Upper lobe of left lung (tissue), 6 donors: ENCODE measurements at regions not wholly inside any gene's neighbourhood (a gene's known extent, or its start where the extent isn't known, plus 50 kb on each side); places are given as distances from the start of the nearest gene placed in this dataset.
A peak's percentile ranks its signal among the peaks of the same experiment; 100 is the strongest.

ENCODE experiments used
- ATAC-seq, 2 donors: fragments of 200-7000 bp; cut with Tn5 transposase; one replicate each; pipeline ENCODE4 v1.9.1; 2022; ENCODE audit warnings: mild to moderate bottlenecking in 2 of 2, moderate library complexity in 2 of 2; ENCODE audit not compliant: low FRiP score in 2 of 2
- DNase-seq, 2 donors: peaks; one replicate each; pipeline ENCODE4 v3.0.0-alpha.2; 2019 to 2020
- H3K27ac ChIP-seq, 4 donors: fragments of 200-600 bp; sonication (generic); one replicate each; pipeline ENCODE4 v1.5.1; 2016 to 2019
- H3K27me3 ChIP-seq, 4 donors: fragments of 200-600 bp; sonication (generic); one replicate each; pipeline ENCODE4 v1.5.1; 2017 to 2019
- H3K36me3 ChIP-seq, 4 donors: fragments of 200-600 bp; sonication (generic); one replicate each; pipeline ENCODE4 v1.5.1; 2016 to 2019
- H3K4me1 ChIP-seq, 4 donors: fragments of 200-600 bp; sonication (generic); one replicate each; pipeline ENCODE4 v1.5.1; 2018 to 2019
- H3K4me3 ChIP-seq, 4 donors: fragments of 200-600 bp; sonication (generic); one replicate each; pipeline ENCODE4 v1.5.1; 2017 to 2019; ENCODE audit warnings: mild to moderate bottlenecking in 2 of 4, moderate library complexity in 1 of 4
- H3K9me3 ChIP-seq, 4 donors: fragments of 200-600 bp; sonication (generic); one replicate each; pipeline ENCODE4 v1.5.1; 2018 to 2019
- CTCF ChIP-seq, 6 experiments: fragments of 450-650 bp in 4 of 6; fragments of 200-600 bp in 2 of 6; sonication (generic) in 2 of 6; IDR thresholded peaks; one replicate each; pipeline ENCODE4 v1.5.1; 2016 to 2019; ENCODE audit warnings: antibody characterized with exemption in 6 of 6
- EP300 ChIP-seq, 4 donors: sonication (generic); formaldehyde crosslinking; IDR thresholded peaks; one replicate each; pipeline ENCODE4 v1.5.1; 2017; ENCODE audit warnings: antibody characterized with exemption in 4 of 4, control low read depth in 2 of 4
- POLR2A ChIP-seq, 4 donors: fragments of 450-650 bp; IDR thresholded peaks; one replicate each; pipeline ENCODE4 v1.5.1; 2016 to 2017; ENCODE audit warnings: antibody characterized with exemption in 4 of 4, mild to moderate bottlenecking in 2 of 4
- POLR2AphosphoS5 ChIP-seq, 2 donors: sonication (generic); formaldehyde crosslinking; IDR thresholded peaks; one replicate each; pipeline ENCODE4 v1.5.1; 2017; ENCODE audit warnings: antibody characterized with exemption in 2 of 2
- WGBS, 2 donors: methylation state at CpG; one replicate each; pipeline ENCODE4 v1.1.5; 2017 to 2018; 5-methylcytosine and 5-hydroxymethylcytosine counted together
- donor health status: DM: no; HTN: no; CAD: no; lungs with moderate emphysema.
- donor health status: DM: no; HTN: yes; CAD: no; lungs with severe emphysema.

DNA sequence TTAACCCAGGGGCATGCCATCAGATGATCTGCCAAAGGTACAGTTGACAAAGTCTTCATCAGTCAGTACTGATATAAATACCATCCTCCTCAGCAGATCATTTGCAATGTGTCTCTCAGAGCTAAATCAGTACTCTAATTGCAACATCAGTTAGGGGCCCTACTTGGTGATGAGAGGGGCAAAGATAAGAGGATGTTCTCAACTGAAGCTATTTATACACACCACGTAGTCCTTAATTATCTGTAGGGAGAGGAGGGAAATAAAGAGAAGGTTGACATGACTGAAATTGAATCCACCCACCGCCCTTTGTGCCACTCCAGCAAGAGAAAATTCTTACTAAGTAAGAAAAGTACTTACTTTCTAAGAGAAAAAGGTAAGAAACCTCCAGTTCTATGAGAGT lies 157.8 kb upstream of the NUDT4 start:
- H3K4me1 ChIP-seq = peaks cover 0 to 9% (median 4%) of the 10 kb centered on the region in 4 donors

DNA sequence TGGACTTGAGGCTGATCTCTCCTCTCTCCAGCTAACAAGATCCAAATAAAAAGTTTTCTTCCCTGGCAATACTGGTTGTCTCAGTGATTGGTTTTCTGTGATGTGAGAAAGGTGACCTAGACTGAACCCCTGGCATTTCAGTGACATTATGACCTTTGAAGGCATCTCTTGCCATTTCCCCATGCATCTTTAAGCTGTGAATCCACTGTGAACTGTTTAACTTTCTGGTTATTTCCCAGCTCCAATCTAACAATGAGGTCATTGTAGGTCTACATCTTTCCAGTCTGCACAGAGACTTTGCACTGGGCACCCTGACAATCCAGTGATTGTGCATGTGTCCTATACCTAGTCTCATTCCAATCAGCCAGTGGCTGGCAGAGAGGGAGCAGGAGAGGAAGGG lies 155.9 kb upstream of the NUDT4 start:
- no peaks in the 10 kb centered on the region for H3K36me3 ChIP-seq
- no peaks in the 10 kb centered on the region for H3K27me3 ChIP-seq
- DNase-seq (no peak), ATAC-seq (no peak)
- H3K9me3 ChIP-seq = peaks cover 0 to 7% (median 0%) of the 10 kb centered on the region in 4 donors
- H3K4me1 ChIP-seq = peaks cover 0 to 9% (median 4%) of the 10 kb centered on the region in 4 donors
- TF ChIP-seq EP300 (IDR thresholded peaks at IDR 0.05) (no peak), CTCF (IDR thresholded peaks at IDR 0.05) (no peak), POLR2A (IDR thresholded peaks at IDR 0.05) (no peak), POLR2AphosphoS5 (IDR thresholded peaks at IDR 0.05) (no peak)
- no peak overlapping the region for H3K27ac ChIP-seq
- no peak overlapping the region for H3K4me3 ChIP-seq

More for the DNA sequence above, 157.8 kb upstream of the NUDT4 start:
- no peak for TF ChIP-seq POLR2A (IDR thresholded peaks at IDR 0.05)
- no peak for TF ChIP-seq CTCF (IDR thresholded peaks at IDR 0.05)
- no peak for TF ChIP-seq POLR2AphosphoS5 (IDR thresholded peaks at IDR 0.05)
- TF ChIP-seq EP300 (IDR thresholded peaks at IDR 0.05) = no peak
- Histone ChIP-seq H3K27ac (no peak overlapping the region), H3K36me3 (no peaks in the 10 kb centered on the region), H3K9me3 (peaks cover 0 to 7% (median 0%) of the 10 kb centered on the region in 4 donors), H3K4me3 (no peak overlapping the region), H3K27me3 (no peaks in the 10 kb centered on the region)
- WGBS, 2 donors = 64 to 71% methylated on average over 2 of the region's 2 CpGs
- ATAC-seq (no peak), DNase-seq (no peak)

DNA sequence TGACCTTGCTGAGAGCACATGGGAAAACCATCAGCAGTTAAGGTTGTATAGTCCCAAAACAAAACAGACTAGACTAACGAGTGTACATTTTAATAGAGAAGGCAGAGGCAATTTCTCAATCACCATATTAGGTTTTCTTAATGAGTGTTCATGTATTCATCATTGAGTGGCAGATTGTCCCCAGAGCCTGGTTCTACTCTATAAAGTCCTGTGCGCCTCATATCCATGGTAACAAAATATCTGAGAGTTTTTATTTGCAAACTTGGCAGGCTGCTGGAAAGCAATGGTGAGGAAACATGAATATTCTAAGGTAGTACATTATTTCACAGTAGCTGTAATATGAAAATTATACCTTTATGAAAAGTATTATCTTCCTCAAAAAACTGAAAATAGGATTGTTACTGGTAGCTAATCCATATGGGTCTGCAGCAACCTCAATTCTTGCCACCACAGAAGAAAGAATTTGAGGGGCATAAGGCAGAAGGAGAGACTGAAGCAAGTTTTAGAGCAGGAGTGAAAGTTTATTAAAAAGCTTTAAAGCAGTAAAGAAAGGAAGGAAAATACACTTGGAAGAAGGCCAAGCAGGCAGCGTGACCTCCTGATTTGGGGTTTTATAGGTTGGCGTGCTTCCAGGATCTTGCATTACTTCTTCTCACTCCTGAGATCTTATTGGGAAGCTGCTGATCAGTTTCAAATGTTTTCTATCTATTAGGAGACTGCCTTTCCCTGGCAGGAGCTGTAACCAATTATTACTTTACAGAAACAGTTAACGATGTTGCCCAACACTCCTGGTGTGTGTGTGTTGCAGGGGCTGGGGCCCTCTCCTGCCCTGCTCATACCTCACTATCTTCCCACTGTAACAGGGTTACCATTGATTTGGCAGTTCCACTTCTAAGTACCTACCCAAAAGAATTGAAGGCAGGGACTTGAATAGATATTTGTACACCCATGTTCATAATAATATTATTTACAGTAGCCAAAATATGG lies 154.0 kb upstream of the NUDT4 start:
- H3K36me3 ChIP-seq = no peaks in the 10 kb centered on the region
- no peak overlapping the region for H3K4me3 ChIP-seq
- H3K4me1 ChIP-seq = peaks cover 0 to 9% (median 4%) of the 10 kb centered on the region in 4 donors
- peaks cover 0 to 7% (median 0%) of the 10 kb centered on the region in 4 donors for H3K9me3 ChIP-seq
- H3K27ac ChIP-seq = no peak overlapping the region
- no peaks in the 10 kb centered on the region for H3K27me3 ChIP-seq
- DNase-seq (no peak), ATAC-seq (peak in 1 of 2 donors; percentile 56)
- 58 to 60% methylated on average over 5 of the region's 5 CpGs for WGBS, 2 donors
- no peak for TF ChIP-seq CTCF (IDR thresholded peaks at IDR 0.05)
- TF ChIP-seq POLR2A (IDR thresholded peaks at IDR 0.05) = no peak
- no peak for TF ChIP-seq POLR2AphosphoS5 (IDR thresholded peaks at IDR 0.05)
- no peak for TF ChIP-seq EP300 (IDR thresholded peaks at IDR 0.05)

DNA sequence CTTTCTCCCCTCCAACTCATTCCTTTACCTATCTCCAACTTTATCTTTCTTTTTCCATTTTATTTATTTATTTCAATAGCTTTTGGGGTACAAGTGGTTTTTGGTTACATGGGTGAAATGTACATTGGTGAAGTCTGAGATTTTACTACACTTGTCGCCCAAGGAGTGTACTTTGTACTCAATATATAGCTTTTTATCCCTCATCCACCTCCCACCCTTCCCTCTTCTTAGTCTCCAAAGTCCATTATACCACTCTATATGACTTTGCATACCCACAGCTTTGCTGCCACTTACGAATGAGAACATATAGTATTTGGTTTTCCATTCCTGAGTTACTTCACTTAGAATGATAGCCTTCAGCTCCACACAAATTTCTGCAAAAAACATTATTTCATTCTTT lies 152.6 kb upstream of the NUDT4 start:
- no peak for TF ChIP-seq CTCF (IDR thresholded peaks at IDR 0.05)
- TF ChIP-seq EP300 (IDR thresholded peaks at IDR 0.05) = no peak
- no peak overlapping the region for H3K4me3 ChIP-seq

More for the DNA sequence above, 152.6 kb upstream of the NUDT4 start:
- Histone ChIP-seq H3K9me3 (peaks cover 0 to 7% (median 0%) of the 10 kb centered on the region in 4 donors), H3K27me3 (no peaks in the 10 kb centered on the region), H3K27ac (no peak overlapping the region), H3K36me3 (no peaks in the 10 kb centered on the region), H3K4me1 (peaks cover 0 to 9% (median 4%) of the 10 kb centered on the region in 4 donors)
- DNase-seq (no peak), ATAC-seq (no peak)
- 96 to 97% methylated on average over 2 of the region's 2 CpGs for WGBS, 2 donors
